ENCODE measurements at regions not wholly inside any gene's neighbourhood (a gene's known extent, or its start where the extent isn't known, plus 50 kb on each side); places are given as distances from the start of the nearest gene placed in this dataset.

DNA sequence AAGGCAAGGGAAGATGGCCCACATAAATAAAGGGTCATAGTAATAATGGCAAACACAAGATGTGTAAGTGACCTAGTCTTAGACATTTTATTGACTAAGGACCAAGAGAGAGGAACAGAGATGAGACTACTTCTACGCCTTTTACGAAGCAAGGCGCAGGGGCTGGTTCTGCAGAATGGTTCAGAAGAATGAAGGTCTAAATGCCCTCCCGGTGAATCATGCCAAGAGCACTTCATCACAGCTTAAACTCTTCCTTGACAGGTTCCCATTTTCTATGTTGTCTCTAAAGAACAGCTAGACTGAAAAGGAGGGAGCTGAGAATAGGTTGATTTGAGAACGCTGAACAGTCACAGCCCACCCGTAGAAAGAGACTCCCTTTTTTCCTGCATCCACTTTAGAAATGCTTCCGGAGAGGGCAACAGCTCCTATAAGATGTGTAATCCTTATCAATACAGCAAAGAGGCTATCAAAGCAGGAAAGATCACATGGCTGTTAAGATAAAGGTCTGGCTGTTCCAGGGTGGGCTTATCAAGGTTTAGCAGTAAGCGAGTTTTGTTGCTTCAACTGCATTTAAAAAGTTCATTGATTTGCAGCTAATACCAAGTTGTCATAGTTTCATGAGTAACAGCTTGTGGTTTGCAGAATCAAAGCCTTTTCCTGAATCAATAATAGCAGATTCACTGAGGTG is 93.4 kb upstream of the AUTS2 start:
- DNase-seq (ENCODE audit: low spot score) (no peak), ATAC-seq (no peak)
- peaks cover 14% of the 10 kb centered on the region for H3K36me3 Mint-ChIP-seq (ENCODE audit: low read depth)
- H3K4me3 ChIP-seq = no peak overlapping the region
- peaks cover 6% of the 10 kb centered on the region; the same call in 2 of the 3 replicates for H3K4me1 Mint-ChIP-seq
- no peaks in the 10 kb centered on the region for H3F3A ChIP-seq (replicated peaks; ENCODE audit: low read depth)
- TF ChIP-seq, protein P1, sequence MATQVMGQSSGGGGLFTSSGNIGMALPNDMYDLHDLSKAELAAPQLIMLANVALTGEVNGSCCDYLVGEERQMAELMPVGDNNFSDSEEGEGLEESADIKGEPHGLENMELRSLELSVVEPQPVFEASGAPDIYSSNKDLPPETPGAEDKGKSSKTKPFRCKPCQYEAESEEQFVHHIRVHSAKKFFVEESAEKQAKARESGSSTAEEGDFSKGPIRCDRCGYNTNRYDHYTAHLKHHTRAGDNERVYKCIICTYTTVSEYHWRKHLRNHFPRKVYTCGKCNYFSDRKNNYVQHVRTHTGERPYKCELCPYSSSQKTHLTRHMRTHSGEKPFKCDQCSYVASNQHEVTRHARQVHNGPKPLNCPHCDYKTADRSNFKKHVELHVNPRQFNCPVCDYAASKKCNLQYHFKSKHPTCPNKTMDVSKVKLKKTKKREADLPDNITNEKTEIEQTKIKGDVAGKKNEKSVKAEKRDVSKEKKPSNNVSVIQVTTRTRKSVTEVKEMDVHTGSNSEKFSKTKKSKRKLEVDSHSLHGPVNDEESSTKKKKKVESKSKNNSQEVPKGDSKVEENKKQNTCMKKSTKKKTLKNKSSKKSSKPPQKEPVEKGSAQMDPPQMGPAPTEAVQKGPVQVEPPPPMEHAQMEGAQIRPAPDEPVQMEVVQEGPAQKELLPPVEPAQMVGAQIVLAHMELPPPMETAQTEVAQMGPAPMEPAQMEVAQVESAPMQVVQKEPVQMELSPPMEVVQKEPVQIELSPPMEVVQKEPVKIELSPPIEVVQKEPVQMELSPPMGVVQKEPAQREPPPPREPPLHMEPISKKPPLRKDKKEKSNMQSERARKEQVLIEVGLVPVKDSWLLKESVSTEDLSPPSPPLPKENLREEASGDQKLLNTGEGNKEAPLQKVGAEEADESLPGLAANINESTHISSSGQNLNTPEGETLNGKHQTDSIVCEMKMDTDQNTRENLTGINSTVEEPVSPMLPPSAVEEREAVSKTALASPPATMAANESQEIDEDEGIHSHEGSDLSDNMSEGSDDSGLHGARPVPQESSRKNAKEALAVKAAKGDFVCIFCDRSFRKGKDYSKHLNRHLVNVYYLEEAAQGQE (IDR thresholded peaks at IDR 0.05; ENCODE audit: unreplicated experiment) = no peak
- no peak for TF ChIP-seq STAT1 (IDR thresholded peaks at IDR 0.05; ENCODE audit: unreplicated experiment)
- no peak for TF ChIP-seq EZH2 (IDR thresholded peaks at IDR 0.05; ENCODE audit: low read depth, unreplicated experiment)
- TF ChIP-seq, protein P2, sequence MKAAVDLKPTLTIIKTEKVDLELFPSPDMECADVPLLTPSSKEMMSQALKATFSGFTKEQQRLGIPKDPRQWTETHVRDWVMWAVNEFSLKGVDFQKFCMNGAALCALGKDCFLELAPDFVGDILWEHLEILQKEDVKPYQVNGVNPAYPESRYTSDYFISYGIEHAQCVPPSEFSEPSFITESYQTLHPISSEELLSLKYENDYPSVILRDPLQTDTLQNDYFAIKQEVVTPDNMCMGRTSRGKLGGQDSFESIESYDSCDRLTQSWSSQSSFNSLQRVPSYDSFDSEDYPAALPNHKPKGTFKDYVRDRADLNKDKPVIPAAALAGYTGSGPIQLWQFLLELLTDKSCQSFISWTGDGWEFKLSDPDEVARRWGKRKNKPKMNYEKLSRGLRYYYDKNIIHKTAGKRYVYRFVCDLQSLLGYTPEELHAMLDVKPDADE (IDR thresholded peaks at IDR 0.05) = no peak
- no peak for TF ChIP-seq ZNF114 (CRISPR knock-in tag; IDR thresholded peaks at IDR 0.05)
- TF ChIP-seq NANOG (IDR thresholded peaks at IDR 0.05; ENCODE audit: borderline replicate concordance) = no peak
- TF ChIP-seq EZH2phosphoT487 (IDR thresholded peaks at IDR 0.05; ENCODE audit: unreplicated experiment) = no peak
- TF ChIP-seq ZNF331 (CRISPR knock-in tag; IDR thresholded peaks at IDR 0.05; ENCODE audit: low read depth) = no peak
- H3K4me1 ChIP-seq (ENCODE audit: insufficient read depth) = peaks cover 3% of the 10 kb centered on the region; the same call in 1 of the 2 replicates
- H3K27ac Mint-ChIP-seq = no peak overlapping the region
- H3K4me2 ChIP-seq = no peak overlapping the region
- peaks cover 8% of the 10 kb centered on the region; the same call in 1 of the 2 replicates for H3K9me2 ChIP-seq (ENCODE audit: insufficient read depth)
- H3K27me3 Mint-ChIP-seq (ENCODE audit: insufficient read depth, low read depth, poor library complexity) = peaks cover 5% of the 10 kb centered on the region
- peaks cover 26% of the 10 kb centered on the region for H3K9me3 Mint-ChIP-seq
- no peaks in the 10 kb centered on the region for H3K36me3 ChIP-seq (ENCODE audit: insufficient read depth)
- H3K79me2 ChIP-seq (replicated peaks; ENCODE audit: insufficient read depth) = no peaks in the 10 kb centered on the region
- H3K27ac ChIP-seq (ENCODE audit: low read depth) = no peak overlapping the region
- no peak overlapping the region for H2AFZ ChIP-seq
- H4K20me1 ChIP-seq (replicated peaks; ENCODE audit: insufficient read depth) = no peaks in the 10 kb centered on the region
- H3K27me3 ChIP-seq (ENCODE audit: insufficient read depth) = no peaks in the 10 kb centered on the region
- no peak overlapping the region for H3K4me3 Mint-ChIP-seq

DNA sequence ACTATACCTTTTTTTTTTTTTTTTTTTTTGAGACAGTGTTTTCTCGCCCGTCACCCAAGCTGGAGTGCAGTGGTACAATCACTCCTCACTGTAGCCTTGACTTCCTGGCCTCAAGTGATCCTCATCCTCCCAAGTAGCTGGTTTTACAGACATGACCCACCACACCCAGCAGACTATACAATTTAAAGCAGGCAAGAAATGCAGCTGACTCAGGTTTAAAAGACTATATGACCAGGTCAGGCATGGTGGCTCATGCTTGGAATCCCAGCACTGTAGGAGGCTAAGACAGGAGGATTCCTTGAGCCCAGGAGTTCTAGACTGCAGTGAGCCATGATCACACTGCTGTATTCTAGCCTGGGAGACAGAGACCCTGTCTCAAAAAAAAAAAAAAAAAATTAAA is 89.5 kb upstream of the AUTS2 start:
- Mint-ChIP-seq H3K4me3 (no peak overlapping the region), H3K4me1 (peaks cover 2% of the 10 kb centered on the region; the same call in 2 of the 3 replicates), H3K36me3 (ENCODE audit: low read depth) (no peaks in the 10 kb centered on the region), H3K27ac (no peak overlapping the region), H3K27me3 (ENCODE audit: insufficient read depth, low read depth, poor library complexity) (peaks cover 3% of the 10 kb centered on the region), H3K9me3 (no peaks in the 10 kb centered on the region)
- Histone ChIP-seq H3F3A (replicated peaks; ENCODE audit: low read depth) (no peaks in the 10 kb centered on the region), H3K4me2 (no peak overlapping the region), H3K4me3 (no peak overlapping the region), H3K9me2 (ENCODE audit: insufficient read depth) (peaks cover 3% of the 10 kb centered on the region; the same call in 1 of the 2 replicates), H3K36me3 (ENCODE audit: insufficient read depth) (no peaks in the 10 kb centered on the region), H3K27me3 (ENCODE audit: insufficient read depth) (no peaks in the 10 kb centered on the region), H3K4me1 (ENCODE audit: insufficient read depth) (0 out of 2 replicates have a peak, but pooled peaks cover 3% of the 10 kb centered on the region), H3K79me2 (replicated peaks; ENCODE audit: insufficient read depth) (no peaks in the 10 kb centered on the region), H2AFZ (no peak overlapping the region), H4K20me1 (replicated peaks; ENCODE audit: insufficient read depth) (no peaks in the 10 kb centered on the region), H3K27ac (ENCODE audit: low read depth) (no peak overlapping the region)
- no peak for ATAC-seq
- no peak for TF ChIP-seq POLR2AphosphoS5 (IDR thresholded peaks at IDR 0.05; ENCODE audit: low read depth)
- TF ChIP-seq JUNB (IDR thresholded peaks at IDR 0.05; ENCODE audit: unreplicated experiment) = no peak
- no peak for TF ChIP-seq ZNF331 (CRISPR knock-in tag; IDR thresholded peaks at IDR 0.05; ENCODE audit: low read depth)
- no peak for TF ChIP-seq CREB1 (CRISPR knock-in tag; IDR thresholded peaks at IDR 0.05; ENCODE audit: low read depth)
- TF ChIP-seq, protein P3, sequence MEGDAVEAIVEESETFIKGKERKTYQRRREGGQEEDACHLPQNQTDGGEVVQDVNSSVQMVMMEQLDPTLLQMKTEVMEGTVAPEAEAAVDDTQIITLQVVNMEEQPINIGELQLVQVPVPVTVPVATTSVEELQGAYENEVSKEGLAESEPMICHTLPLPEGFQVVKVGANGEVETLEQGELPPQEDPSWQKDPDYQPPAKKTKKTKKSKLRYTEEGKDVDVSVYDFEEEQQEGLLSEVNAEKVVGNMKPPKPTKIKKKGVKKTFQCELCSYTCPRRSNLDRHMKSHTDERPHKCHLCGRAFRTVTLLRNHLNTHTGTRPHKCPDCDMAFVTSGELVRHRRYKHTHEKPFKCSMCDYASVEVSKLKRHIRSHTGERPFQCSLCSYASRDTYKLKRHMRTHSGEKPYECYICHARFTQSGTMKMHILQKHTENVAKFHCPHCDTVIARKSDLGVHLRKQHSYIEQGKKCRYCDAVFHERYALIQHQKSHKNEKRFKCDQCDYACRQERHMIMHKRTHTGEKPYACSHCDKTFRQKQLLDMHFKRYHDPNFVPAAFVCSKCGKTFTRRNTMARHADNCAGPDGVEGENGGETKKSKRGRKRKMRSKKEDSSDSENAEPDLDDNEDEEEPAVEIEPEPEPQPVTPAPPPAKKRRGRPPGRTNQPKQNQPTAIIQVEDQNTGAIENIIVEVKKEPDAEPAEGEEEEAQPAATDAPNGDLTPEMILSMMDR (conservative IDR thresholded peaks at IDR 0.05; ENCODE audit: low read depth in 2 of 2) = no peak
- TF ChIP-seq ZNF114 (CRISPR knock-in tag; IDR thresholded peaks at IDR 0.05) = no peak
- no peak for DNase-seq (ENCODE audit: low spot score)
